ENCODE measurements at regions not wholly inside any gene's neighbourhood (a gene's known extent, or its start where the extent isn't known, plus 50 kb on each side); places are given as distances from the start of the nearest gene placed in this dataset.
"Not testable (repeated sequence)": the region's sequence is repeated elsewhere in the genome, so short reads cannot be mapped to it uniquely, and the experiment has no call there.

DNA sequence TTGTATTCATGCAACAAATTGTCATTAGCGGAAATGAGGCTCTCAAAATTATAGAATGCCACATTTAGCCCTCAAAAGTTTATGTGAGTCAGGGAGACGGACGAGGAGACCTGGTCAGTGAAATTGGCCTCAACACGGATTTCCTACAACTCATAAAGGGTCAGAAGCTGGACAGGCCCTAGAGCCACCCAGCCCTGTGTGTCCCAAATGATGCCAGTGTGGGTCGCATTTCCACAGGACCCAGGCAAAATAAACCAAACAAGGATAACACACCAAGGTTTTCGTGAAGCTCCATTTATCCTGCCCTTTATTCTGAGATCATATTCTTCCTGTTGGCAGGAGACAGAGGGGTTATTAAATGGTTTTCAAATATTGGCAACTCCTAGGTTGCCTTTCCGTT is 72.0 kb upstream of the COL5A1 start:
- no peak for DNase-seq
- Histone ChIP-seq H3K36me3 (replicated peaks) (no peaks in the 10 kb centered on the region), H3K27ac (no peak overlapping the region), H3K27me3 (replicated peaks) (no peaks in the 10 kb centered on the region), H3K4me3 (ENCODE audit: low read depth, low read length) (no peak overlapping the region)
- TF ChIP-seq CTCF (IDR thresholded peaks at IDR 0.05; ENCODE audit: low read depth, low read length, missing control alignments) = no peak
- in situ Hi-C loops (cut with HindIII; ENCODE audit: low pct_ligation_motif_present, low sequenced_read_pairs) = loop anchor here (10.0 to 25.0 kb wide), 2 partner anchors 65 to 107 kb away; no protein-coding TSS in a partner anchor

DNA sequence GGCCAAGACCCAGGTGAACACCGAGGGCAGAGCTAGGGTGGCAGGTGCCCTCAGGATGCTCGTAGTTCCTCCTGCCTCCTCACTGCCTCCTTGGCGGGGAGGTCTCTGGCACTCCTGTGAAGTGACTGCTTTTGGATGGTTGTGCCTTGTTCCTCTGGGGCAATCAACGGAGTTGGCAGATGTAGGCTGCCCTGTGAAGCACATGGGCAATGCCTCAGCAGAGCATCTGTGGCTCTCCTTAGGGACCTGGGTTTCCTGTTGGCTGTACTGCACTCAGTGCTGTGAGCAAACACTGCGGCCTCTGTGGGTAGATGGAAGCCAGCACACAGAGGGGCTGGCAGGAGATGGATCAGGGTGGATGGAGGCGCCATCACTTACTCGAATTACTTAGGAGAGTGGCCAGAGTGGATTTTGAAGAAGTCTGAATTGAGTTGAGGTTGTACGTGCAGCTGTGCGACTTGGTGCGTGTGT is 71.4 kb upstream of the COL5A1 start:
- in situ Hi-C loops (cut with HindIII; ENCODE audit: low pct_ligation_motif_present, low sequenced_read_pairs) = loop anchor here (25.0 kb wide), 1 partner anchor 108 kb away; no protein-coding TSS in a partner anchor
- H3K36me3 ChIP-seq (replicated peaks) = no peaks in the 10 kb centered on the region
- no peaks in the 10 kb centered on the region for H3K27me3 ChIP-seq (replicated peaks)
- no peak for DNase-seq
- TF ChIP-seq CTCF (IDR thresholded peaks at IDR 0.05; ENCODE audit: low read depth, low read length, missing control alignments) = no peak
- no peak overlapping the region for H3K27ac ChIP-seq
- no peak overlapping the region for H3K4me3 ChIP-seq (ENCODE audit: low read depth, low read length)

DNA sequence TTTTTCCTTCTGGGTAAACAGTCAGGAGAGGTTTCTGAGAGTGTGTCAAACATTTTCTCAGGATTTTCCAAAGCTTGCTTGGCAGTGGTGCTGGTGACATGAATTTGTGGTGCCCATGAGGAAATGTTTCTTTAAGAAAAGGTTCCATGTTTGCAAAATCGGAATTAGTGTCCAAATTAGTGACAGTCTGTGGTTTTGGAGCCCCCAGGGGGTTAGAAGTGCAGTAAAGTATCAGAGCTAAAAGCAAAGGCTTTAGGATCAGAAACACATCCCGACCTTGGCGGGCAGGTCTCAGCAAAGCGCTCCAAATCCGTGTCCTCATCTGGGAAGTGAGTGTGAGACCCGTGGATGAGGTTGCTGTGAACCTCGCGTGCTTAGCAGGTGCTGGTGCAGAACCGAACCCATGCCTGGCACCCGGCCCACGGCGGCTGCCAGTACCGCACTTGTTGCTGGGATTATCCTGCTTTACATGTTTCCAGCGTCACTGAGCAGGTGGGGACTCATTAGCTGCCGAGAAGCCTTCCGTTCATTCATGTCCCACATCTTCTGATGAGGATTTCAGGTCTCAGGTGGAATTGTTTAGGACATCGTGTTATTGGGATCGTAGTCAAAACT is 70.8 kb upstream of the COL5A1 start:
- Histone ChIP-seq H3K36me3 (replicated peaks) (no peaks in the 10 kb centered on the region), H3K4me3 (ENCODE audit: low read depth, low read length) (no peak overlapping the region), H3K27ac (no peak overlapping the region), H3K27me3 (replicated peaks) (no peaks in the 10 kb centered on the region)
- no peak for TF ChIP-seq CTCF (IDR thresholded peaks at IDR 0.05; ENCODE audit: low read depth, low read length, missing control alignments)
- DNase-seq = no peak
- in situ Hi-C loops (cut with HindIII; ENCODE audit: low pct_ligation_motif_present, low sequenced_read_pairs) = loop anchor here (25.0 kb wide), 1 partner anchor 109 kb away; no protein-coding TSS in a partner anchor

DNA sequence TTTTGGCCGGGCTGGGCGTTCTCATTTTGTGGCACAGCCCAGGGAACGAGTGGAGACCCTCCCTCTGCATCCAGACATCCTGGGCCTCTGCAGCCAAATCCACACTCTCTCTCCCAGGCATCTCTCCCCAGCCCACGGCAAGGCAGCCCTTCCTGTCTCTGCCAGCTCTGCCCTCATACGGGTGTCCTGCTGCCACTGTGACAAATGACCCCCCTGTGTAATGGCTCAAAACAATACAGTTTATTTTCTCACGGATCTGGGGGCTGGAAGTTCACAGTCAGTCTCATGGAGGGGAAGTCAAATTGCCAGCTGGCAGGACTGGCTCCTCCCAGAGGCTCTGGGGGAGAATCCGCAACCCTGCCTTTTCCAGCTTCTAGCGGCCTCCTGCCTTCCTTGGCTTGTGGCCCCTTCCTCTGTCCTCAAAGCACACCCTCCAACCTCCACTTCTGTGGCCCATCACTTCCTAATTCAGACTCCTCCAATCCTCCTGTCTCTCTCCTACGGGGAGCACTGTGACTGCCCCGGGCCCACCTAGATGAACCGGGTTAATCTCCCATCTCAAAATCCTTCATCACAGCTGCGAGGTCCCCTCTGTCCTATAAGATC is 70.2 kb upstream of the COL5A1 start:
- Histone ChIP-seq H3K27me3 (replicated peaks) (no peaks in the 10 kb centered on the region), H3K4me3 (ENCODE audit: low read depth, low read length) (no peak overlapping the region), H3K27ac (no peak overlapping the region), H3K36me3 (replicated peaks) (no peaks in the 10 kb centered on the region)
- DNase-seq = no peak
- no peak for TF ChIP-seq CTCF (IDR thresholded peaks at IDR 0.05; ENCODE audit: low read depth, low read length, missing control alignments)
- in situ Hi-C loops (cut with HindIII; ENCODE audit: low pct_ligation_motif_present, low sequenced_read_pairs) = loop anchor here (25.0 kb wide), 1 partner anchor 109 kb away; no protein-coding TSS in a partner anchor

- H3K4me3 ChIP-seq (ENCODE audit: low read depth, low read length) = no peak overlapping the region
- H3K36me3 ChIP-seq (replicated peaks) = no peaks in the 10 kb centered on the region
- H3K27me3 ChIP-seq (replicated peaks) = no peaks in the 10 kb centered on the region
- DNase-seq = no peak
- in situ Hi-C loops (cut with HindIII; ENCODE audit: low pct_ligation_motif_present, low sequenced_read_pairs) = loop anchor here (25.0 kb wide), 1 partner anchor 110 kb away; no protein-coding TSS in a partner anchor
- TF ChIP-seq CTCF (IDR thresholded peaks at IDR 0.05; ENCODE audit: low read depth, low read length, missing control alignments) = no peak
- H3K27ac ChIP-seq = no peak overlapping the region
Observed at GRCh38 chr9:134571946-134572917, 69.4 kb upstream of the COL5A1 start.

GRCh38 chr9:134574686-134575085 is 66.9 kb upstream of the COL5A1 start:
- H3K27ac ChIP-seq; DNase-seq; H3K36me3 ChIP-seq (replicated peaks); H3K27me3 ChIP-seq (replicated peaks); H3K4me3 ChIP-seq (ENCODE audit: low read depth, low read length): not testable (repeated sequence)
- in situ Hi-C loops (cut with HindIII; ENCODE audit: low pct_ligation_motif_present, low sequenced_read_pairs) = loop anchor here (25.0 kb wide), 1 partner anchor 112 kb away; no protein-coding TSS in a partner anchor

Measured in brain microvascular endothelial cell (primary cell).